ENCODE measurements at regions not wholly inside any gene's neighbourhood (a gene's known extent, or its start where the extent isn't known, plus 50 kb on each side); places are given as distances from the start of the nearest gene placed in this dataset.

GRCh38 chr9:91045041-91045440 lies 243.4 kb downstream of the SYK start:
- DNase-seq (ENCODE audit: low read depth), result no peak
- H3K4me3 ChIP-seq (ENCODE audit: control insufficient read depth, low read depth, low read length), result no peak overlapping the region
- TF ChIP-seq, protein P1, sequence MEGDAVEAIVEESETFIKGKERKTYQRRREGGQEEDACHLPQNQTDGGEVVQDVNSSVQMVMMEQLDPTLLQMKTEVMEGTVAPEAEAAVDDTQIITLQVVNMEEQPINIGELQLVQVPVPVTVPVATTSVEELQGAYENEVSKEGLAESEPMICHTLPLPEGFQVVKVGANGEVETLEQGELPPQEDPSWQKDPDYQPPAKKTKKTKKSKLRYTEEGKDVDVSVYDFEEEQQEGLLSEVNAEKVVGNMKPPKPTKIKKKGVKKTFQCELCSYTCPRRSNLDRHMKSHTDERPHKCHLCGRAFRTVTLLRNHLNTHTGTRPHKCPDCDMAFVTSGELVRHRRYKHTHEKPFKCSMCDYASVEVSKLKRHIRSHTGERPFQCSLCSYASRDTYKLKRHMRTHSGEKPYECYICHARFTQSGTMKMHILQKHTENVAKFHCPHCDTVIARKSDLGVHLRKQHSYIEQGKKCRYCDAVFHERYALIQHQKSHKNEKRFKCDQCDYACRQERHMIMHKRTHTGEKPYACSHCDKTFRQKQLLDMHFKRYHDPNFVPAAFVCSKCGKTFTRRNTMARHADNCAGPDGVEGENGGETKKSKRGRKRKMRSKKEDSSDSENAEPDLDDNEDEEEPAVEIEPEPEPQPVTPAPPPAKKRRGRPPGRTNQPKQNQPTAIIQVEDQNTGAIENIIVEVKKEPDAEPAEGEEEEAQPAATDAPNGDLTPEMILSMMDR (IDR thresholded peaks at IDR 0.05; ENCODE audit: control insufficient read depth, insufficient read depth, low read depth, low read length, missing control alignments), result no peak

- TF ChIP-seq, protein P1 (IDR thresholded peaks at IDR 0.05; ENCODE audit: control insufficient read depth, insufficient read depth, low read depth, low read length, missing control alignments), result no peak
- DNase-seq (ENCODE audit: low read depth), result no peak
- H3K4me3 ChIP-seq (ENCODE audit: control insufficient read depth, low read depth, low read length), result no peak overlapping the region
Measured at GRCh38 chr9:91047529-91047928, 245.9 kb downstream of the SYK start.

- peak; percentile 74 for DNase-seq (ENCODE audit: low read depth)
- no peak overlapping the region for H3K4me3 ChIP-seq (ENCODE audit: control insufficient read depth, low read depth, low read length)
- TF ChIP-seq, protein P1 (IDR thresholded peaks at IDR 0.05; ENCODE audit: control insufficient read depth, insufficient read depth, low read depth, low read length, missing control alignments), result no peak
Measured at GRCh38 chr9:91047993-91048607, 246.5 kb downstream of the SYK start.

GRCh38 chr9:91048749-91049148 lies 247.1 kb downstream of the SYK start:
- DNase-seq (ENCODE audit: low read depth), result no peak
- TF ChIP-seq, protein P1 (IDR thresholded peaks at IDR 0.05; ENCODE audit: control insufficient read depth, insufficient read depth, low read depth, low read length, missing control alignments), result no peak
- H3K4me3 ChIP-seq (ENCODE audit: control insufficient read depth, low read depth, low read length), result no peak overlapping the region

GRCh38 chr9:91053824-91054223 lies 252.2 kb downstream of the SYK start:
- TF ChIP-seq, protein P1 (IDR thresholded peaks at IDR 0.05; ENCODE audit: control insufficient read depth, insufficient read depth, low read depth, low read length, missing control alignments), result no peak
- no peak for DNase-seq (ENCODE audit: low read depth)
- no peak overlapping the region for H3K4me3 ChIP-seq (ENCODE audit: control insufficient read depth, low read depth, low read length)

GRCh38 chr9:91055845-91056244 lies 254.2 kb downstream of the SYK start:
- DNase-seq (ENCODE audit: low read depth), result no peak
- H3K4me3 ChIP-seq (ENCODE audit: control insufficient read depth, low read depth, low read length), result no peak overlapping the region
- TF ChIP-seq, protein P1 (IDR thresholded peaks at IDR 0.05; ENCODE audit: control insufficient read depth, insufficient read depth, low read depth, low read length, missing control alignments), result no peak
